ENCODE measurements at regions not wholly inside any gene's neighbourhood (a gene's known extent, or its start where the extent isn't known, plus 50 kb on each side); places are given as distances from the start of the nearest gene placed in this dataset.

DNA sequence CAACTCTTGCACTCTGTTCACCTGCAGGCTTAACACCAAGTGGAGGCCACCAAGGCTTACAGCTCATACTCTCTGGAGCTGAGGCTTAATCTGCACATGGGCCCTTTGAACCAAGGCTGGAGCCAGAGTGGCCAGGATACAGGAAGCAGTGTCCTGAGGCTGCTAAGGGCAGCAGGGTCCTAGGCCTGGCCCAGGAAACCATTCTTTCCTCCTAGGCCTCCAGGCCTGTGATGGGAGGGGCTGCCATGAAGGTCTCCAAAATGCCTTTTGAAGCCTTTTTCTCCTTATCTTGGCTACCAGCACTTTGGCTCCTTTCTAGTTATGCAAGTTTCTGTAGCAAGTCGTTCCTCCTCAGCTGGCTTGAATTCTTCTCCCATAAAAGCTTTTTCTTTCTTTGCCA is 68.0 kb upstream of the GNAI1 start:
- WGBS, 5 donors = 74 to 88% (median 83%) methylated on average over 1 of the region's 1 CpG
- Histone ChIP-seq H3K27me3 (no peaks in the 10 kb centered on the region), H3K4me3 (no peak overlapping the region), H3K27ac (no peak overlapping the region), H3K36me3 (no peaks in the 10 kb centered on the region), H3K4me1 (peaks cover 0 to 7% (median 3%) of the 10 kb centered on the region in 4 donors), H3K9me3 (peaks cover 0 to 11% (median 7%) of the 10 kb centered on the region in 4 donors)
- intact Hi-C loops (cut with DNase I; ENCODE audit: low total_unique reads) = no loop called here
- no peak for TF ChIP-seq EP300 (IDR thresholded peaks at IDR 0.05)
- TF ChIP-seq, protein P1, sequence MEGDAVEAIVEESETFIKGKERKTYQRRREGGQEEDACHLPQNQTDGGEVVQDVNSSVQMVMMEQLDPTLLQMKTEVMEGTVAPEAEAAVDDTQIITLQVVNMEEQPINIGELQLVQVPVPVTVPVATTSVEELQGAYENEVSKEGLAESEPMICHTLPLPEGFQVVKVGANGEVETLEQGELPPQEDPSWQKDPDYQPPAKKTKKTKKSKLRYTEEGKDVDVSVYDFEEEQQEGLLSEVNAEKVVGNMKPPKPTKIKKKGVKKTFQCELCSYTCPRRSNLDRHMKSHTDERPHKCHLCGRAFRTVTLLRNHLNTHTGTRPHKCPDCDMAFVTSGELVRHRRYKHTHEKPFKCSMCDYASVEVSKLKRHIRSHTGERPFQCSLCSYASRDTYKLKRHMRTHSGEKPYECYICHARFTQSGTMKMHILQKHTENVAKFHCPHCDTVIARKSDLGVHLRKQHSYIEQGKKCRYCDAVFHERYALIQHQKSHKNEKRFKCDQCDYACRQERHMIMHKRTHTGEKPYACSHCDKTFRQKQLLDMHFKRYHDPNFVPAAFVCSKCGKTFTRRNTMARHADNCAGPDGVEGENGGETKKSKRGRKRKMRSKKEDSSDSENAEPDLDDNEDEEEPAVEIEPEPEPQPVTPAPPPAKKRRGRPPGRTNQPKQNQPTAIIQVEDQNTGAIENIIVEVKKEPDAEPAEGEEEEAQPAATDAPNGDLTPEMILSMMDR (IDR thresholded peaks at IDR 0.05) = no peak
- no peak for TF ChIP-seq POLR2A (IDR thresholded peaks at IDR 0.05)
- no peak for TF ChIP-seq POLR2AphosphoS5 (IDR thresholded peaks at IDR 0.05)
- no peak for DNase-seq

DNA sequence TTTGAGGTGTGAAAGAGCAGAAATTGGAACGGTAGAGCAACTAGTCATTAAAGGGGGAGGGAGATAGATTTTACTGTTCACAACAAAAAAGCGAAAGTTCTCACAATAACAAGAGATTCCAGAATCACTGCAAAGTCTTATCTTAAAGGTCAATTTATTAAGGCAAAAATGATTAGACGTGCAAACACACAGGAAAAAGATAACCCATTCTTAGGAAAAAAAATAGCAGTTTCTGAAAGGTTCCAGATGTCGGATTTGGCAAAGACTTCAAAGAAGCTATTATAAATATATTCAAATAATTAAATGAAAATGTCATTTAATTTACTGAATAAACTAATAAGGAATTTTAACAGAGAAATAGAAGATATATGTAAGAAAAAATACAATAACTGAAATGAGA is 70.8 kb upstream of the GNAI1 start:
- WGBS, 5 donors = 18 to 37% (median 28%) methylated on average over 4 of the region's 4 CpGs
- H3K4me1 ChIP-seq = peaks cover 0 to 7% (median 3%) of the 10 kb centered on the region in 4 donors
- TF ChIP-seq EP300 (IDR thresholded peaks at IDR 0.05) (no peak), POLR2A (IDR thresholded peaks at IDR 0.05) (no peak), POLR2AphosphoS5 (IDR thresholded peaks at IDR 0.05) (no peak)
- TF ChIP-seq, protein P1 (IDR thresholded peaks at IDR 0.05) = no peak
- no peaks in the 10 kb centered on the region for H3K27me3 ChIP-seq
- DNase-seq = no peak
- peaks cover 0 to 16% (median 7%) of the 10 kb centered on the region in 4 donors for H3K9me3 ChIP-seq
- no peak overlapping the region for H3K4me3 ChIP-seq
- intact Hi-C loops (cut with DNase I; ENCODE audit: low total_unique reads) = no loop called here
- no peaks in the 10 kb centered on the region for H3K36me3 ChIP-seq
- no peak overlapping the region for H3K27ac ChIP-seq

DNA sequence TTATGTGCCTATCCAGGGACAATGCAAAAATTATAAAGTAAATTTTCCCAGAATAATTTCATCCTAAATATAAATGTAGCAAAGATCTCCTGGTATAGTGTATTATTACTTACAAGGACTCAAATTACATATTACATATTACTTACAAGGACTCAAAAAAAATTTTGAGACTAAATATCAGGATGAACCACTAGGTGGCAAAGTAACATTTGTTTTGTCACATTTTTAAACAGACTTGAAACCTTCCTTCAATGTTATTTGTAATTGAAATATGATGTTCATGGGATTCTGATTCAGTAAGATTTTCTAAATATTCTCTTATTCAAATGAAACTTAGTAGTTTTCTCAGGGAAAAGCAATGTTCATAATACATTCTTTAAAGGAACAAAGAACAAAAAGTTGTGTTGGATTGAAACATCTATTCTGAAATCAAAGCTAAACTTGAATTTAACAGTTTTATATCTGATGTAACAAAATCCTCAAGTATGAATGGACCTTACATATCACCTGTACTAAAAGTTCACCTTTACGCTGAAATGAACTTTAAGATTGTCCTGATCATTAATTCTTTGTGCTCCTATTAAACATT is 74.3 kb upstream of the GNAI1 start:
- Histone ChIP-seq H3K9me3 (peaks cover 0 to 5% (median 0%) of the 10 kb centered on the region in 4 donors), H3K4me1 (peaks cover 0 to 7% (median 3%) of the 10 kb centered on the region in 4 donors), H3K27me3 (no peaks in the 10 kb centered on the region), H3K4me3 (no peak overlapping the region), H3K36me3 (no peaks in the 10 kb centered on the region), H3K27ac (no peak overlapping the region)
- DNase-seq = peak in 1 of 2 donors; percentile 78
- TF ChIP-seq, protein P1 (IDR thresholded peaks at IDR 0.05) = peak in 5 of 7 experiments; percentile 27 to 58 (median 49)
- no peak for TF ChIP-seq EP300 (IDR thresholded peaks at IDR 0.05)
- WGBS, 5 donors = 58 to 82% (median 78%) methylated on average over 1 of the region's 1 CpG
- intact Hi-C loops (cut with DNase I; ENCODE audit: low total_unique reads) = no loop called here

DNA sequence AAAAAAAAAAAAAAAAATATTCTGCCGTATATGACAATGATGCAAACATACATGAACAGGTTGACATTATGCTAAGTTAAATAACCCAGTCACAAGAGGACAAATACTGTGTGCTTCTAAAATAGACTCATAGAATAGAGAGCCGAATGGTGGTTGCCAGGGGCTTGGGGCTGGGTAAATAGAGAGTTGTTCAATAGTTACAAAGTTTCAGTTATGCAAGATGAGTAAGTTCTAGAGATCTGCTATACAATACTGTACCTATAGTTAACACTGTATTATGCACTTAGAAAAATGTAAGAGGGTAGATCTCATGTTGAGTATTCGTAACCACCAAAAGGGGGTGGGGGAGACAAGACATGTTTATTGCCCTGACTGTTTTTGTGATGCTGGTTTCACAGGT is 77.1 kb upstream of the GNAI1 start:
- H3K4me1 ChIP-seq = no peaks in the 10 kb centered on the region
- H3K27me3 ChIP-seq = no peaks in the 10 kb centered on the region
- H3K27ac ChIP-seq = no peak overlapping the region
- no peak for TF ChIP-seq EP300 (IDR thresholded peaks at IDR 0.05)
- TF ChIP-seq, protein P1 (IDR thresholded peaks at IDR 0.05) = no peak
- no peak for TF ChIP-seq POLR2A (IDR thresholded peaks at IDR 0.05)
- no peak for TF ChIP-seq POLR2AphosphoS5 (IDR thresholded peaks at IDR 0.05)
- no peaks in the 10 kb centered on the region for H3K36me3 ChIP-seq
- H3K9me3 ChIP-seq = peaks cover 0 to 5% (median 0%) of the 10 kb centered on the region in 4 donors
- DNase-seq = no peak
- 69 to 82% (median 74%) methylated on average over 3 of the region's 3 CpGs for WGBS, 5 donors
- H3K4me3 ChIP-seq = no peak overlapping the region
- intact Hi-C loops (cut with DNase I; ENCODE audit: low total_unique reads) = no loop called here

All from stomach (tissue), 8 donors.